Stimulated activated naive B cell treated with anti-CD40 and anti-IgM and Interleukin-4, amounts not matched to agents 10 μg/mL and 1 μg/mL and 100 μg/mL, for 72 hours (primary cell): ENCODE measurements at regions not wholly inside any gene's neighbourhood (a gene's known extent, or its start where the extent isn't known, plus 50 kb on each side); places are given as distances from the start of the nearest gene placed in this dataset.
A peak's percentile ranks its signal among the peaks of the same experiment; 100 is the strongest.

ENCODE experiments used
- ATAC-seq, 2 donors: fragments of 150-1000 bp; cut with Tn5 transposase; replicated peaks; 2 replicates each; pipeline ENCODE4 v1.10.0; 2021; ENCODE audit warnings: moderate library complexity in 1 of 2
- DNase-seq: peaks from one replicate; pipeline ENCODE4 v3.0.0; 2021
- H3K27ac Mint-ChIP-seq: one replicate; pipeline ENCODE4 v1.8.0; 2022; ENCODE audit warnings: mild to moderate bottlenecking, mixed read lengths
- H3K27me3 Mint-ChIP-seq, 2 donors: one replicate each; pipeline ENCODE4 v1.8.0; 2022; ENCODE audit warnings: mixed read lengths in 2 of 2
- H3K36me3 Mint-ChIP-seq, 2 donors: one replicate each; pipeline ENCODE4 v1.8.0; 2022; ENCODE audit warnings: mixed read lengths in 2 of 2, mild to moderate bottlenecking in 1 of 2
- H3K4me1 Mint-ChIP-seq, 2 donors: one replicate each; pipeline ENCODE4 v1.8.0; 2022; ENCODE audit warnings: mixed read lengths in 2 of 2, mild to moderate bottlenecking in 1 of 2
- H3K4me3 Mint-ChIP-seq, 2 donors: one replicate each; pipeline ENCODE4 v1.8.0; 2022; ENCODE audit warnings: mild to moderate bottlenecking in 2 of 2, mixed read lengths in 2 of 2, moderate library complexity in 1 of 2
- H3K9me3 Mint-ChIP-seq, 2 donors: one replicate each; pipeline ENCODE4 v1.8.0; 2022; ENCODE audit warnings: mixed read lengths in 2 of 2, mild to moderate bottlenecking in 1 of 2

- Mint-ChIP-seq H3K36me3 (no peaks in the 10 kb centered on the region), H3K4me1 (no peaks in the 10 kb centered on the region), H3K27me3 (peaks cover 0 to 6% of the 10 kb centered on the region in 2 donors), H3K9me3 (no peaks in the 10 kb centered on the region), H3K4me3 (no peak overlapping the region), H3K27ac (no peak overlapping the region)
- no peak for DNase-seq
- no peak for ATAC-seq
Measured at GRCh38 chr12:43062201-43062895, 472.8 kb upstream of the PRICKLE1 start.

GRCh38 chr12:43060742-43061141, 471.2 kb upstream of the PRICKLE1 start:
- H3K4me1 Mint-ChIP-seq = no peaks in the 10 kb centered on the region
- H3K9me3 Mint-ChIP-seq = no peaks in the 10 kb centered on the region
- H3K27ac Mint-ChIP-seq = no peak overlapping the region
- no peaks in the 10 kb centered on the region for H3K36me3 Mint-ChIP-seq
- DNase-seq (no peak), ATAC-seq (no peak)
- no peaks in the 10 kb centered on the region for H3K27me3 Mint-ChIP-seq
- no peak overlapping the region for H3K4me3 Mint-ChIP-seq

GRCh38 chr12:43058616-43059015, 469.1 kb upstream of the PRICKLE1 start:
- no peak for ATAC-seq
- Mint-ChIP-seq H3K36me3 (no peaks in the 10 kb centered on the region), H3K27ac (no peak overlapping the region), H3K4me3 (no peak overlapping the region), H3K4me1 (no peaks in the 10 kb centered on the region), H3K9me3 (peaks cover 0 to 2% of the 10 kb centered on the region in 2 donors), H3K27me3 (no peaks in the 10 kb centered on the region)
- DNase-seq = no peak

- Mint-ChIP-seq H3K9me3 (peaks cover 0 to 2% of the 10 kb centered on the region in 2 donors), H3K27me3 (no peaks in the 10 kb centered on the region), H3K27ac (no peak overlapping the region), H3K36me3 (no peaks in the 10 kb centered on the region), H3K4me3 (no peak overlapping the region), H3K4me1 (no peaks in the 10 kb centered on the region)
- no peak for DNase-seq
- ATAC-seq = no peak
Measured at GRCh38 chr12:43057566-43057965, 468.0 kb upstream of the PRICKLE1 start.

- Mint-ChIP-seq H3K27ac (no peak overlapping the region), H3K36me3 (no peaks in the 10 kb centered on the region), H3K9me3 (peaks cover 0 to 2% of the 10 kb centered on the region in 2 donors), H3K4me1 (no peaks in the 10 kb centered on the region), H3K27me3 (no peaks in the 10 kb centered on the region), H3K4me3 (no peak overlapping the region)
- ATAC-seq (no peak), DNase-seq (no peak)
Measured at GRCh38 chr12:43054085-43054484, 464.5 kb upstream of the PRICKLE1 start.

- ATAC-seq (no peak), DNase-seq (no peak)
- no peak overlapping the region for H3K27ac Mint-ChIP-seq
- no peaks in the 10 kb centered on the region for H3K4me1 Mint-ChIP-seq
- H3K27me3 Mint-ChIP-seq = no peaks in the 10 kb centered on the region
- peaks cover 0 to 2% of the 10 kb centered on the region in 2 donors for H3K9me3 Mint-ChIP-seq
- no peaks in the 10 kb centered on the region for H3K36me3 Mint-ChIP-seq
- no peak overlapping the region for H3K4me3 Mint-ChIP-seq
Measured at GRCh38 chr12:43052441-43052840, 462.9 kb upstream of the PRICKLE1 start.

GRCh38 chr12:43044241-43044640, 454.7 kb upstream of the PRICKLE1 start:
- Mint-ChIP-seq H3K27me3 (no peaks in the 10 kb centered on the region), H3K4me1 (no peaks in the 10 kb centered on the region), H3K4me3 (no peak overlapping the region), H3K36me3 (no peaks in the 10 kb centered on the region), H3K9me3 (no peaks in the 10 kb centered on the region), H3K27ac (no peak overlapping the region)
- DNase-seq (no peak), ATAC-seq (no peak)

- Mint-ChIP-seq H3K9me3 (peaks cover 0 to 2% of the 10 kb centered on the region in 2 donors), H3K27me3 (no peaks in the 10 kb centered on the region), H3K4me1 (no peaks in the 10 kb centered on the region), H3K27ac (no peak overlapping the region), H3K36me3 (no peaks in the 10 kb centered on the region), H3K4me3 (no peak overlapping the region)
- ATAC-seq = no peak
- DNase-seq = no peak
Measured at GRCh38 chr12:43038991-43039390, 449.4 kb upstream of the PRICKLE1 start.

GRCh38 chr12:43029971-43030370, 440.4 kb upstream of the PRICKLE1 start:
- H3K9me3 Mint-ChIP-seq = peaks cover 11 to 13% of the 10 kb centered on the region in 2 donors
- no peak overlapping the region for H3K27ac Mint-ChIP-seq
- no peak overlapping the region for H3K4me3 Mint-ChIP-seq
- H3K36me3 Mint-ChIP-seq = no peaks in the 10 kb centered on the region
- peaks cover 0 to 5% of the 10 kb centered on the region in 2 donors for H3K27me3 Mint-ChIP-seq
- no peak for DNase-seq
- ATAC-seq = no peak
- H3K4me1 Mint-ChIP-seq = no peaks in the 10 kb centered on the region

GRCh38 chr12:43028826-43029225, 439.3 kb upstream of the PRICKLE1 start:
- H3K4me1 Mint-ChIP-seq = no peaks in the 10 kb centered on the region
- H3K27me3 Mint-ChIP-seq = peaks cover 0 to 5% of the 10 kb centered on the region in 2 donors
- H3K4me3 Mint-ChIP-seq = no peak overlapping the region

GRCh38 chr12:43022838-43023237, 433.3 kb upstream of the PRICKLE1 start:
- ATAC-seq (no peak), DNase-seq (no peak)
- Mint-ChIP-seq H3K4me1 (no peaks in the 10 kb centered on the region), H3K9me3 (no peaks in the 10 kb centered on the region), H3K27me3 (no peaks in the 10 kb centered on the region), H3K36me3 (no peaks in the 10 kb centered on the region), H3K4me3 (no peak overlapping the region), H3K27ac (no peak overlapping the region)

More at GRCh38 chr12:43028826-43029225, 439.3 kb upstream of the PRICKLE1 start:
- Mint-ChIP-seq H3K36me3 (no peaks in the 10 kb centered on the region), H3K27ac (no peak overlapping the region), H3K9me3 (peaks cover 11% of the 10 kb centered on the region in 2 donors)
- ATAC-seq (no peak), DNase-seq (no peak)

GRCh38 chr12:43015090-43015737, 425.7 kb upstream of the PRICKLE1 start:
- Mint-ChIP-seq H3K27me3 (no peaks in the 10 kb centered on the region), H3K27ac (no peak overlapping the region), H3K9me3 (peaks cover 0 to 5% of the 10 kb centered on the region in 2 donors), H3K36me3 (peaks cover 0 to 1% of the 10 kb centered on the region in 2 donors), H3K4me1 (peaks cover 5 to 6% of the 10 kb centered on the region in 2 donors), H3K4me3 (no peak overlapping the region)
- DNase-seq = no peak
- peak; percentile 59 to 72 for ATAC-seq

- Mint-ChIP-seq H3K27ac (no peak overlapping the region), H3K27me3 (no peaks in the 10 kb centered on the region), H3K36me3 (peaks cover 0 to 1% of the 10 kb centered on the region in 2 donors), H3K4me1 (peaks cover 5 to 6% of the 10 kb centered on the region in 2 donors), H3K4me3 (no peak overlapping the region), H3K9me3 (peaks cover 0 to 5% of the 10 kb centered on the region in 2 donors)
- ATAC-seq = peak; percentile 64 to 80
- no peak for DNase-seq
Measured at GRCh38 chr12:43011383-43011926, 421.9 kb upstream of the PRICKLE1 start.

- DNase-seq (no peak), ATAC-seq (no peak)
- H3K4me1 Mint-ChIP-seq = peaks cover 2 to 3% of the 10 kb centered on the region in 2 donors
- peaks cover 0 to under 1% of the 10 kb centered on the region in 2 donors for H3K36me3 Mint-ChIP-seq
- peaks cover 0 to 5% of the 10 kb centered on the region in 2 donors for H3K27me3 Mint-ChIP-seq
- H3K9me3 Mint-ChIP-seq = peaks cover 0 to 3% of the 10 kb centered on the region in 2 donors
- H3K27ac Mint-ChIP-seq = no peak overlapping the region
- H3K4me3 Mint-ChIP-seq = no peak overlapping the region
Measured at GRCh38 chr12:43009846-43010240, 420.3 kb upstream of the PRICKLE1 start.
